ENCODE measurements at regions not wholly inside any gene's neighbourhood (a gene's known extent, or its start where the extent isn't known, plus 50 kb on each side); places are given as distances from the start of the nearest gene placed in this dataset.

DNA sequence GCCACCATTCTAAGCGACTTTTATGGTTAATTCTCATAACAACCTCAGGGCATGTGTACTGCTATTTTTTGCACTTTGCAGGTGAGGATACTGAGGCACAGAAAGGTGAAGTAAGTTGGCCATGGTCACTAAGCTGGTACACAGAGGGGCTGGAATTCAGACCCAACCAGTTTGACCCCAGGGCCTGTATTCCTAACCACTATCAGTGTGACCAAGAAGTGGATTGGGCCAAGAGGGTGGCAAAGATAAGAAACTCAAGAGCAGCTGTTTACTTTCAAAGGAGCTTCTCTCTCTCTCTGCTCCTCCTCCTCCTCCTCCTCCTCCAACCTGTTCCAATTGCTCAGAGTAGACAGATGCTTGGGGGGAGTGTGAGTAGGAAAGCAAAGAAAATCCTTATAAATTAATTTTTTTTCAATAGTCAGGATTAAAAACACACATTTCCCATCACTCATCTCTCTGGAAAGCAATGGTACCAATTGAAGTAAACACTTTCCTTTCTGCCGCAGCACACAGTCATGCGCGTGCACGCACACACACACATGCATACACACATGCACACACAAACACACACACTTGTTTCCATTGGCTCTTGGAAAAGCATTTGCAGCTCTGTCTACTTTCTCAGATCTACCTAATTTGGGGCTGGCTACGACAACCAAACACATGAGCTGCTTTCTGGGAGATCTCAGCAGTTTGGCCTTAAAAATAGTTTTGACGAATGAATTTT lies 736.7 kb upstream of the WWC1 start:
- Mint-ChIP-seq H3K4me3 (no peak overlapping the region), H3K4me1 (no peaks in the 10 kb centered on the region), H3K27ac (no peak overlapping the region), H3K9me3 (peaks cover 0 to 2% (median 0%) of the 10 kb centered on the region in 7 donors), H3K36me3 (no peaks in the 10 kb centered on the region), H3K27me3 (ENCODE audit: low read depth in 3 of 3) (peaks cover 0 to 2% (median 1%) of the 10 kb centered on the region in 3 donors)
- 97% methylated on average over 5 of the region's 7 CpGs for WGBS (ENCODE audit: insufficient coverage)
- H3K79me2 ChIP-seq (ENCODE audit: insufficient read depth, low read length) = no peaks in the 10 kb centered on the region
- no peaks in the 10 kb centered on the region for H3K27me3 ChIP-seq (ENCODE audit: control insufficient read depth in 2 of 2, insufficient read depth in 2 of 2, low read length in 2 of 2)
- H3K36me3 ChIP-seq (replicated peaks in 1 of 2; ENCODE audit: control insufficient read depth in 1 of 2, insufficient read depth in 2 of 2, low read length in 2 of 2) = no peaks in the 10 kb centered on the region
- H2AFZ ChIP-seq (ENCODE audit: insufficient read depth, low read depth, low read length, poor library complexity, severe bottlenecking) = no peak overlapping the region
- intact Hi-C loops (cut with micrococcal nuclease) = no loop called here
- H3K4me2 ChIP-seq (replicated peaks; ENCODE audit: extremely low read depth, low read length, poor library complexity, severe bottlenecking) = no peak overlapping the region
- H4K20me1 ChIP-seq (ENCODE audit: insufficient read depth, low read length) = no peaks in the 10 kb centered on the region
- no peak overlapping the region for H3K9ac ChIP-seq (ENCODE audit: insufficient read depth, low read length, poor library complexity, severe bottlenecking)
- TF ChIP-seq CTCF (IDR thresholded peaks at IDR 0.05) = no peak
- no peak overlapping the region for H3K27ac ChIP-seq (ENCODE audit: low read depth in 1 of 2, low read length in 2 of 2)
- no peak overlapping the region for H3K4me3 ChIP-seq (replicated peaks in 1 of 3; ENCODE audit: low read depth in 2 of 3, low read length in 3 of 3)
- DNase-seq = no peak
- no peaks in the 10 kb centered on the region for H3K4me1 ChIP-seq (ENCODE audit: control insufficient read depth in 1 of 2, insufficient read depth in 2 of 2, low read length in 2 of 2)
- H3K9me3 ChIP-seq (replicated peaks in 1 of 2; ENCODE audit: control insufficient read depth in 1 of 2, insufficient read depth in 1 of 2, low read length in 2 of 2) = no peaks in the 10 kb centered on the region

DNA sequence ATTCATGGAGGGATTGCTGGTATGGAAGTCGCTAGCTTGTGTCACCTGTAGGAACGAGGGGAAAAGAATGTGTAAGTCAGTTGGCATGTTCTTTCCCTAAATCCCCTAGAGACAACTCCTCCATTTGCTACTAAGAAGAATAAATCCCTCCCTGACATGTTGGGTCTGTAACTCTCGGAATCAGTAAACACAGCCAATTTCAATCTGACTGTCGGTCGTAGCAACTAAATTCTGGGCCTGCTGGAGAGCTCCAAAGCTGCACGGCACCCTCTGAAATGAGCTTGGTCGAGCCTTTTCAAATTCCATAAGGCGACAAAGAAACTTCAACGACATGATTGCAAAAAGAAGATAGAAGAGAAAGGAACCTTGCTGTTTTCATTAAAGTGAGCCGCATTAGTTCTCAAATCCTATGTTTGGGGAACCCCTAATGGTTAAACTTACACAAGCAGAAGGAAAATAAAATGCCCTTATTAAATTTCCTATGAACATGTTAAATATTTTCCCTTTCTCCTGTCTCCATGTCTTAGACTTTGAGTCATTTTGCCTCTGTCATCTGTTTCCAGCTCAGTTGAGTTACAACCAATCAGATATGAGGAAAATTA lies 735.8 kb upstream of the WWC1 start:
- WGBS (ENCODE audit: insufficient coverage) = 83% methylated on average over 7 of the region's 10 CpGs
- Histone ChIP-seq H3K36me3 (replicated peaks in 1 of 2; ENCODE audit: control insufficient read depth in 1 of 2, insufficient read depth in 2 of 2, low read length in 2 of 2) (no peaks in the 10 kb centered on the region), H3K27me3 (ENCODE audit: control insufficient read depth in 2 of 2, insufficient read depth in 2 of 2, low read length in 2 of 2) (no peaks in the 10 kb centered on the region), H3K79me2 (ENCODE audit: insufficient read depth, low read length) (no peaks in the 10 kb centered on the region), H3K4me1 (ENCODE audit: control insufficient read depth in 1 of 2, insufficient read depth in 2 of 2, low read length in 2 of 2) (no peaks in the 10 kb centered on the region), H3K9ac (ENCODE audit: insufficient read depth, low read length, poor library complexity, severe bottlenecking) (no peak overlapping the region), H2AFZ (ENCODE audit: insufficient read depth, low read depth, low read length, poor library complexity, severe bottlenecking) (no peak overlapping the region), H3K4me3 (replicated peaks in 1 of 3; ENCODE audit: low read depth in 2 of 3, low read length in 3 of 3) (no peak overlapping the region), H3K4me2 (replicated peaks; ENCODE audit: extremely low read depth, low read length, poor library complexity, severe bottlenecking) (no peak overlapping the region), H3K27ac (ENCODE audit: low read depth in 1 of 2, low read length in 2 of 2) (no peak overlapping the region), H4K20me1 (ENCODE audit: insufficient read depth, low read length) (no peaks in the 10 kb centered on the region), H3K9me3 (replicated peaks in 1 of 2; ENCODE audit: control insufficient read depth in 1 of 2, insufficient read depth in 1 of 2, low read length in 2 of 2) (no peaks in the 10 kb centered on the region)
- intact Hi-C loops (cut with micrococcal nuclease) = no loop called here
- no peak for TF ChIP-seq CTCF (IDR thresholded peaks at IDR 0.05)
- Mint-ChIP-seq H3K9me3 (peaks cover 0 to 2% (median 0%) of the 10 kb centered on the region in 7 donors), H3K4me1 (no peaks in the 10 kb centered on the region), H3K36me3 (no peaks in the 10 kb centered on the region), H3K27me3 (ENCODE audit: low read depth in 3 of 3) (peaks cover 0 to 2% (median 1%) of the 10 kb centered on the region in 3 donors), H3K27ac (no peak overlapping the region), H3K4me3 (no peak overlapping the region)
- DNase-seq = no peak

All from CD14-positive monocyte (primary cell).